HEK293T (cell line): ENCODE measurements at regions not wholly inside any gene's neighbourhood (a gene's known extent, or its start where the extent isn't known, plus 50 kb on each side); places are given as distances from the start of the nearest gene placed in this dataset.

Source experiments
- CTBP1 ChIP-seq: fragments of 450-650 bp; IDR thresholded peaks from 2 replicates; pipeline ENCODE4 v1.6.1; 2016; ENCODE audit warnings: borderline replicate concordance
- FOXA1 ChIP-seq: fragments of 450-650 bp; IDR thresholded peaks from 2 replicates; pipeline ENCODE4 v1.6.1; 2016; ENCODE audit warnings: mild to moderate bottlenecking
- FOXK2 ChIP-seq: fragments of 450-650 bp; IDR thresholded peaks from 2 replicates; pipeline ENCODE4 v1.6.1; 2016; ENCODE audit warnings: mild to moderate bottlenecking
- FOXM1 ChIP-seq: fragments of 450-650 bp; IDR thresholded peaks from 2 replicates; pipeline ENCODE4 v1.6.1; 2017; ENCODE audit warnings: mild to moderate bottlenecking, borderline replicate concordance
- LEF1 ChIP-seq: fragments of 450-650 bp; IDR thresholded peaks from 2 replicates; pipeline ENCODE4 v1.6.1; 2017; ENCODE audit warnings: mild to moderate bottlenecking, borderline replicate concordance
- NFRKB ChIP-seq: fragments of 450-650 bp; IDR thresholded peaks from 2 replicates; pipeline ENCODE4 v1.6.1; 2016; ENCODE audit warnings: mild to moderate bottlenecking, moderate library complexity
- TARDBP ChIP-seq: fragments of 450-650 bp; IDR thresholded peaks from 2 replicates; pipeline ENCODE4 v1.6.1; 2016

GRCh38 chr1:96236156-96236739 is 485.3 kb upstream of the PTBP2 start:
- TF ChIP-seq FOXA1 (no peak), LEF1 (no peak), NFRKB (no peak), FOXK2 (no peak), TARDBP (no peak), FOXM1 (no peak), CTBP1 (no peak)
